ENCODE measurements at regions not wholly inside any gene's neighbourhood (a gene's known extent, or its start where the extent isn't known, plus 50 kb on each side); places are given as distances from the start of the nearest gene placed in this dataset.

- H3K4me3 ChIP-seq (ENCODE audit: low read depth, low read length): no peak overlapping the region
- TF ChIP-seq CTCF (IDR thresholded peaks at IDR 0.05; ENCODE audit: low read depth, low read length): no peak
- DNase-seq: no peak
These were observed 718.3 kb downstream of the TLR4 start for GRCh38 chr9:118422508-118422907.

GRCh38 chr9:118423021-118423420, 718.8 kb downstream of the TLR4 start:
- H3K36me3 ChIP-seq: no peaks in the 10 kb centered on the region
- H3K4me3 ChIP-seq (ENCODE audit: low read depth, low read length): no peak overlapping the region
- no peaks in the 10 kb centered on the region for H3K9me3 ChIP-seq (ENCODE audit: severe bottlenecking)
- no peak for DNase-seq
- H3K27me3 ChIP-seq (ENCODE audit: insufficient read depth, low read depth, severe bottlenecking): no peaks in the 10 kb centered on the region
- H3K27ac ChIP-seq: no peak overlapping the region
- TF ChIP-seq CTCF (IDR thresholded peaks at IDR 0.05; ENCODE audit: low read depth, low read length): no peak

More at GRCh38 chr9:118422508-118422907, 718.3 kb downstream of the TLR4 start:
- Histone ChIP-seq H3K36me3 (no peaks in the 10 kb centered on the region), H3K27ac (no peak overlapping the region), H3K27me3 (ENCODE audit: insufficient read depth, low read depth, severe bottlenecking) (no peaks in the 10 kb centered on the region), H3K9me3 (ENCODE audit: severe bottlenecking) (no peaks in the 10 kb centered on the region)

GRCh38 chr9:118423721-118424120, 719.5 kb downstream of the TLR4 start:
- no peaks in the 10 kb centered on the region for H3K36me3 ChIP-seq
- H3K4me3 ChIP-seq (ENCODE audit: low read depth, low read length): no peak overlapping the region
- H3K27me3 ChIP-seq (ENCODE audit: insufficient read depth, low read depth, severe bottlenecking): no peaks in the 10 kb centered on the region
- H3K9me3 ChIP-seq (ENCODE audit: severe bottlenecking): no peaks in the 10 kb centered on the region
- TF ChIP-seq CTCF (IDR thresholded peaks at IDR 0.05; ENCODE audit: low read depth, low read length): no peak
- no peak overlapping the region for H3K27ac ChIP-seq
- no peak for DNase-seq

GRCh38 chr9:118426772-118427171, 722.6 kb downstream of the TLR4 start:
- Histone ChIP-seq H3K9me3 (ENCODE audit: severe bottlenecking) (no peaks in the 10 kb centered on the region), H3K4me3 (ENCODE audit: low read depth, low read length) (no peak overlapping the region), H3K27ac (no peak overlapping the region), H3K27me3 (ENCODE audit: insufficient read depth, low read depth, severe bottlenecking) (no peaks in the 10 kb centered on the region), H3K36me3 (no peaks in the 10 kb centered on the region)
- no peak for TF ChIP-seq CTCF (IDR thresholded peaks at IDR 0.05; ENCODE audit: low read depth, low read length)
- DNase-seq: no peak

- no peak for DNase-seq
- no peak for TF ChIP-seq CTCF (IDR thresholded peaks at IDR 0.05; ENCODE audit: low read depth, low read length)
- no peak overlapping the region for H3K27ac ChIP-seq
- H3K27me3 ChIP-seq (ENCODE audit: insufficient read depth, low read depth, severe bottlenecking): no peaks in the 10 kb centered on the region
- no peaks in the 10 kb centered on the region for H3K9me3 ChIP-seq (ENCODE audit: severe bottlenecking)
- H3K4me3 ChIP-seq (ENCODE audit: low read depth, low read length): no peak overlapping the region
- H3K36me3 ChIP-seq: no peaks in the 10 kb centered on the region
These were observed 734.6 kb downstream of the TLR4 start for GRCh38 chr9:118438810-118439209.

- no peaks in the 10 kb centered on the region for H3K36me3 ChIP-seq
- H3K27me3 ChIP-seq (ENCODE audit: insufficient read depth, low read depth, severe bottlenecking): no peaks in the 10 kb centered on the region
- no peak for DNase-seq
- no peaks in the 10 kb centered on the region for H3K9me3 ChIP-seq (ENCODE audit: severe bottlenecking)
- no peak overlapping the region for H3K27ac ChIP-seq
- H3K4me3 ChIP-seq (ENCODE audit: low read depth, low read length): no peak overlapping the region
- TF ChIP-seq CTCF (IDR thresholded peaks at IDR 0.05; ENCODE audit: low read depth, low read length): no peak
These were observed 735.2 kb downstream of the TLR4 start for GRCh38 chr9:118439441-118439840.

Measured in WERI-Rb-1 (cell line).